Pancreas (tissue), 10 donors: ENCODE measurements at regions not wholly inside any gene's neighbourhood (a gene's known extent, or its start where the extent isn't known, plus 50 kb on each side); places are given as distances from the start of the nearest gene placed in this dataset.

Source experiments
- ATAC-seq, 4 donors: fragments of 200-7000 bp; cut with Tn5 transposase; one replicate each; pipeline versions ENCODE4 v1.8.0 to v1.9.1; 2020; ENCODE audit warnings: mild to moderate bottlenecking in 4 of 4, moderate library complexity in 4 of 4
- DNase-seq, 6 donors: peaks; one replicate each; pipeline ENCODE4 v3.0.0-alpha.2; 2020
- FAIRE-seq: peaks from 2 replicates; lab custom pipeline; 2012; peaks lifted over from hg19 to GRCh38; lab: Jason Lieb, UNC
- H3K27ac ChIP-seq, 4 donors: fragments of 200-600 bp; sonication (generic); 1 replicate in 3 of 4; 2 replicates in 1 of 4; pipeline versions ENCODE4 v1.5.0 to v1.8.0; 2020
- H3K27me3 ChIP-seq, 4 donors: fragments of 200-600 bp; one replicate each; pipeline ENCODE4 v1.8.0; 2021
- H3K36me3 ChIP-seq, 3 donors: fragments of 200-600 bp; sonication (generic) in 1 of 3; one replicate each; pipeline versions ENCODE4 v1.5.0 to v1.8.0; 2020 to 2021
- H3K4me1 ChIP-seq, 3 donors: fragments of 200-600 bp; one replicate each; pipeline ENCODE4 v1.8.0; 2021
- H3K4me3 ChIP-seq, 4 donors: fragments of 200-600 bp; sonication (generic) in 2 of 4; one replicate each; pipeline versions ENCODE4 v1.5.0 to v1.8.0; 2020 to 2021
- H3K9me3 ChIP-seq, 4 donors: fragments of 200-600 bp; one replicate each; pipeline ENCODE4 v1.8.0; 2021
- WGBS, 2 donors: extraction: QIAGEN DNeasy Blood & Tissue Kit; methylation state at CpG; one replicate each; pipeline ENCODE4 v1.1.7; 2013; 5-methylcytosine and 5-hydroxymethylcytosine counted together
- intact Hi-C, 3 donors: fragments of 100-400 bp; cut with DNase I; formaldehyde crosslinking; loops; one replicate each; pipeline versions ENCODE4 v1.11.1 to v1.14.2; 2022
- TF ChIP-seq, protein P1 (sequence below), 4 donors: fragments of 200-600 bp; sonication (generic) in 3 of 4; IDR thresholded peaks; one replicate each; pipeline versions ENCODE4 v1.5.0 to v1.8.0; 2021; ENCODE audit warnings: antibody characterized with exemption in 4 of 4
- donor health status: healthy with polysubstance abuse.
- donor health status: DM: no; HTN: no; CAD: no; lungs with moderate emphysema.
- donor health status: DM: no; HTN: no; CAD: no.
- donor health status: control.
- donor health status: control.
- donor health status: Bipolar disorder and iron deficiency.
- donor health status: DM: yes; HTN: yes; CAD: no.
- donor health status: DM: no; HTN: no; CAD: no.
- donor health status: DM: no; HTN: no; CAD: no.
- donor health status: DM: yes; HTN: yes; CAD: no.

GRCh38 chr6:79425589-79426311 is 111.5 kb downstream of the LCA5 start:
- intact Hi-C loops, result no loop called here
- Histone ChIP-seq H3K4me1 (peaks cover 0 to 12% (median 0%) of the 10 kb centered on the region in 3 donors), H3K27ac (no peak overlapping the region), H3K9me3 (no peaks in the 10 kb centered on the region), H3K27me3 (no peaks in the 10 kb centered on the region), H3K36me3 (no peaks in the 10 kb centered on the region), H3K4me3 (no peak overlapping the region)
- 68 to 69% methylated on average over 5 of the region's 5 CpGs for WGBS, 2 donors
- no peak for FAIRE-seq
- TF ChIP-seq, protein P1, sequence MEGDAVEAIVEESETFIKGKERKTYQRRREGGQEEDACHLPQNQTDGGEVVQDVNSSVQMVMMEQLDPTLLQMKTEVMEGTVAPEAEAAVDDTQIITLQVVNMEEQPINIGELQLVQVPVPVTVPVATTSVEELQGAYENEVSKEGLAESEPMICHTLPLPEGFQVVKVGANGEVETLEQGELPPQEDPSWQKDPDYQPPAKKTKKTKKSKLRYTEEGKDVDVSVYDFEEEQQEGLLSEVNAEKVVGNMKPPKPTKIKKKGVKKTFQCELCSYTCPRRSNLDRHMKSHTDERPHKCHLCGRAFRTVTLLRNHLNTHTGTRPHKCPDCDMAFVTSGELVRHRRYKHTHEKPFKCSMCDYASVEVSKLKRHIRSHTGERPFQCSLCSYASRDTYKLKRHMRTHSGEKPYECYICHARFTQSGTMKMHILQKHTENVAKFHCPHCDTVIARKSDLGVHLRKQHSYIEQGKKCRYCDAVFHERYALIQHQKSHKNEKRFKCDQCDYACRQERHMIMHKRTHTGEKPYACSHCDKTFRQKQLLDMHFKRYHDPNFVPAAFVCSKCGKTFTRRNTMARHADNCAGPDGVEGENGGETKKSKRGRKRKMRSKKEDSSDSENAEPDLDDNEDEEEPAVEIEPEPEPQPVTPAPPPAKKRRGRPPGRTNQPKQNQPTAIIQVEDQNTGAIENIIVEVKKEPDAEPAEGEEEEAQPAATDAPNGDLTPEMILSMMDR (IDR thresholded peaks at IDR 0.05), result no peak
- DNase-seq, result no peak
- peak in 2 of 4 donors; percentile 39 to 54 for ATAC-seq

- no peak overlapping the region for H3K4me3 ChIP-seq
- 49 to 59% methylated on average over 2 of the region's 2 CpGs for WGBS, 2 donors
- H3K27ac ChIP-seq, result no peak overlapping the region
- DNase-seq (no peak), ATAC-seq (no peak), FAIRE-seq (no peak)
- intact Hi-C loops, result no loop called here
- TF ChIP-seq, protein P1 (IDR thresholded peaks at IDR 0.05), result no peak
- no peaks in the 10 kb centered on the region for H3K9me3 ChIP-seq
- peaks cover 0 to 12% (median 0%) of the 10 kb centered on the region in 3 donors for H3K4me1 ChIP-seq
- no peaks in the 10 kb centered on the region for H3K27me3 ChIP-seq
- no peaks in the 10 kb centered on the region for H3K36me3 ChIP-seq
Measured at GRCh38 chr6:79423216-79423615, 114.0 kb downstream of the LCA5 start.

DNA sequence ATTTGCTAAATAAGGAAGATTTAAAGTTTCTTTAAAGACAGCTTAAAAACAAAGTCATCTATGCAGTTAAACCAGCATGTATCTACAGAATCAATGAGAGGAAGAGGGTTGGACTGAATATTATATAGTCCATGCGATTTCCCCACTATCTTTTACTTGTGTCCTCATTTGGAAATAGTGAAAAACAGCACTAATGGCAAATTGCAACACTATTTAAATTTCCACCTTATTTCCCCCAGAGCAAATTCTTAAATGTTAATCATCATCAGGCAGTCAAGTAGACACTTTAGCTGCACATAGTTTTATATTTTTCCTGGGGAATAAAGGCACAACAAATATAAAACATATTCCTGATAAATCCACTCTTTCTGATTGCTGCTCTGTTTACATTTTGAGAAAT is 114.6 kb downstream of the LCA5 start:
- Histone ChIP-seq H3K9me3 (no peaks in the 10 kb centered on the region), H3K4me3 (no peak overlapping the region), H3K27me3 (no peaks in the 10 kb centered on the region), H3K27ac (no peak overlapping the region), H3K36me3 (no peaks in the 10 kb centered on the region), H3K4me1 (peaks cover 0 to 12% (median 0%) of the 10 kb centered on the region in 3 donors)
- TF ChIP-seq, protein P1 (IDR thresholded peaks at IDR 0.05), result no peak
- intact Hi-C loops, result no loop called here
- 53 to 59% methylated on average over 1 of the region's 1 CpG for WGBS, 2 donors
- DNase-seq (no peak), ATAC-seq (no peak), FAIRE-seq (no peak)

GRCh38 chr6:79421707-79422484 is 115.3 kb downstream of the LCA5 start:
- DNase-seq (peak in 3 of 6 donors; percentile 49 to 75 (median 70)), FAIRE-seq (no peak), ATAC-seq (peak; percentile 82 to 93 (median 90))
- Histone ChIP-seq H3K9me3 (no peaks in the 10 kb centered on the region), H3K27me3 (no peaks in the 10 kb centered on the region), H3K4me3 (no peak overlapping the region), H3K4me1 (peaks cover 0 to 12% (median 0%) of the 10 kb centered on the region in 3 donors), H3K36me3 (no peaks in the 10 kb centered on the region), H3K27ac (no peak overlapping the region)
- 14 to 21% methylated on average over 5 of the region's 5 CpGs for WGBS, 2 donors
- TF ChIP-seq, protein P1 (IDR thresholded peaks at IDR 0.05), result no peak
- intact Hi-C loops, result no loop called here
